ENCODE measurements at regions not wholly inside any gene's neighbourhood (a gene's known extent, or its start where the extent isn't known, plus 50 kb on each side); places are given as distances from the start of the nearest gene placed in this dataset.

DNA sequence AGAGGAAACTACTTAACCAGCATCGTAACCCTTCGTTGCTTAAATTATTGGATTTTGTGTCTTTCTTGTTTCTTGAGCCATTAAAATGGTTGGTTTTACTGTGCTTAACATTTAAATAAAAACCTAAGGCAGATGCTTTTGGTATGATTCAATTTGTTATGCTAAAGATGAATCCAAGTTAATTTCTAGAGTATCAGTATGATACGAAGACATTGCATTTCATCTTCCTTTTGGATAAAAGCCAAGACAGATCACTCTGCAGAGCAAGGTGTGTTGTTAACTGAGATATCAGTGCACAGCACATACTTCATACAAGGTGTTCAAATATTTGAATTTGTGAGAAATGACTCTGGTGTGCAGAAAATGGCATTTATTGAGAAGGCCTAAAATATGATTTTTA, 480.5 kb downstream of the PCNX1 start:
- DNase-seq (ENCODE audit: low read depth, low spot score), result no peak
- H3K9me3 ChIP-seq (ENCODE audit: control insufficient read depth, insufficient read depth, low read length), result no peaks in the 10 kb centered on the region
- peaks cover 2% of the 10 kb centered on the region; the same call in 1 of the 2 replicates for H3K4me1 ChIP-seq (ENCODE audit: control insufficient read depth, insufficient read depth, low read length)
- no peaks in the 10 kb centered on the region for H3K36me3 ChIP-seq (ENCODE audit: control insufficient read depth, insufficient read depth, low read length)
- WGBS (ENCODE audit: insufficient coverage, insufficient read length), result no CpG with 5 or more reads among the region's 3 CpGs
- H3K27me3 ChIP-seq (ENCODE audit: control insufficient read depth, insufficient read depth, low read length), result no peaks in the 10 kb centered on the region
- H3K27ac ChIP-seq (ENCODE audit: low read length), result no peak overlapping the region
- H3K4me3 ChIP-seq (ENCODE audit: low read length), result no peak overlapping the region

- no peak overlapping the region for H3K4me3 ChIP-seq (ENCODE audit: low read length)
- no peak overlapping the region for H3K27ac ChIP-seq (ENCODE audit: low read length)
- no peak for DNase-seq (ENCODE audit: low read depth, low spot score)
- no peaks in the 10 kb centered on the region for H3K27me3 ChIP-seq (ENCODE audit: control insufficient read depth, insufficient read depth, low read length)
- no peaks in the 10 kb centered on the region for H3K9me3 ChIP-seq (ENCODE audit: control insufficient read depth, insufficient read depth, low read length)
- no peaks in the 10 kb centered on the region for H3K36me3 ChIP-seq (ENCODE audit: control insufficient read depth, insufficient read depth, low read length)
- peaks cover 2% of the 10 kb centered on the region; the same call in 1 of the 2 replicates for H3K4me1 ChIP-seq (ENCODE audit: control insufficient read depth, insufficient read depth, low read length)
- WGBS (ENCODE audit: insufficient coverage, insufficient read length), result no CpG with 5 or more reads among the region's 6 CpGs
Measured at GRCh38 chr14:71388336-71388735, 481.1 kb downstream of the PCNX1 start.

GRCh38 chr14:71388862-71389261, 481.6 kb downstream of the PCNX1 start:
- no peak overlapping the region for H3K4me3 ChIP-seq (ENCODE audit: low read length)
- WGBS (ENCODE audit: insufficient coverage, insufficient read length), result no CpG with 5 or more reads among the region's 4 CpGs
- H3K36me3 ChIP-seq (ENCODE audit: control insufficient read depth, insufficient read depth, low read length), result no peaks in the 10 kb centered on the region
- peaks cover 2% of the 10 kb centered on the region; the same call in 1 of the 2 replicates for H3K4me1 ChIP-seq (ENCODE audit: control insufficient read depth, insufficient read depth, low read length)
- no peak overlapping the region for H3K27ac ChIP-seq (ENCODE audit: low read length)
- H3K27me3 ChIP-seq (ENCODE audit: control insufficient read depth, insufficient read depth, low read length), result no peaks in the 10 kb centered on the region
- no peaks in the 10 kb centered on the region for H3K9me3 ChIP-seq (ENCODE audit: control insufficient read depth, insufficient read depth, low read length)
- no peak for DNase-seq (ENCODE audit: low read depth, low spot score)

DNA sequence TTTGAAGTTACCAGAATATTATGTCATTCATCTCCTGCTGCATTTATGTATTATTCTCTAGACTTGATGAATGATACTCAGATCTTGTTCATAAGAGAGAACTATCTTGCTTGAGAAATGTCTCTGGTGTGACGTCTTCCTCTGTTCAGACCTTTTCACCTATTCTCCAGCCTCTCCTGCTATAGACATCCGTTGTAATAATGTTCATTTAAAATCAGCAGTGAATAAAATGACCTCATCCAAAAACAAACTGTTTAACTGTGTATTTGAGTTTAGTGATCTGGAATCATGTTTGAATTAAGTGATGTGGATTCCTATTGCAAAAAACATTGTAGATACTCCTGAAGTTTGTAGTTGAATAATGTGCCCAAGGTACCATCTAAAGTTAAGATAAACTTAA, 487.1 kb downstream of the PCNX1 start:
- Histone ChIP-seq H3K27me3 (ENCODE audit: control insufficient read depth, insufficient read depth, low read length) (no peaks in the 10 kb centered on the region), H3K4me3 (ENCODE audit: low read length) (no peak overlapping the region), H3K4me1 (ENCODE audit: control insufficient read depth, insufficient read depth, low read length) (no peaks in the 10 kb centered on the region), H3K36me3 (ENCODE audit: control insufficient read depth, insufficient read depth, low read length) (no peaks in the 10 kb centered on the region), H3K27ac (ENCODE audit: low read length) (no peak overlapping the region), H3K9me3 (ENCODE audit: control insufficient read depth, insufficient read depth, low read length) (no peaks in the 10 kb centered on the region)
- no CpG with 5 or more reads among the region's 2 CpGs for WGBS (ENCODE audit: insufficient coverage, insufficient read length)
- no peak for DNase-seq (ENCODE audit: low read depth, low spot score)

DNA sequence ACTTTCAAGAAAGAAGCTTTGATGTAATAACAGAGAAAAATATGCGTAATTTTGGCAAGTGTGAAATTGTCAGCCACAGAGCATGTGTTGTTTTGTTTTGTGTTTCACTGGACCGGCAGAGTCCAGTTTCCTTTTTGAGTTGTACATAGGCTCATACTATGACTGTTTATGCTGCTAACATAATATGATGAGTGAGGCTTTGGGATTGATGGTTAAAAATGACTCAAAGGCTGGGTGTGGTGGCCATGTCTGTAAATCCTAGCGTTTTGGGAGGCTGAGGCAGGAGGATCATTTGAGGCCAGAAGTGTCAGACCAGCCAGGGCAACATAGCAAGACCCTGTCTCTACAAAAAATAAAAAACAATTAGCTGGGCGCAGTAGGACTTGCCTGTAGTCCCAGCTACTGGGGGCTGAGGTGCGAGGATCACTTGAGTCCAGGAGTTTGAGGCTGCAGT, 487.9 kb downstream of the PCNX1 start:
- no CpG with 5 or more reads among the region's 5 CpGs for WGBS (ENCODE audit: insufficient coverage, insufficient read length)
- no peaks in the 10 kb centered on the region for H3K4me1 ChIP-seq (ENCODE audit: control insufficient read depth, insufficient read depth, low read length)
- no peaks in the 10 kb centered on the region for H3K27me3 ChIP-seq (ENCODE audit: control insufficient read depth, insufficient read depth, low read length)
- no peaks in the 10 kb centered on the region for H3K36me3 ChIP-seq (ENCODE audit: control insufficient read depth, insufficient read depth, low read length)
- H3K27ac ChIP-seq (ENCODE audit: low read length), result no peak overlapping the region
- H3K9me3 ChIP-seq (ENCODE audit: control insufficient read depth, insufficient read depth, low read length), result no peaks in the 10 kb centered on the region
- DNase-seq (ENCODE audit: low read depth, low spot score), result no peak
- no peak overlapping the region for H3K4me3 ChIP-seq (ENCODE audit: low read length)

DNA sequence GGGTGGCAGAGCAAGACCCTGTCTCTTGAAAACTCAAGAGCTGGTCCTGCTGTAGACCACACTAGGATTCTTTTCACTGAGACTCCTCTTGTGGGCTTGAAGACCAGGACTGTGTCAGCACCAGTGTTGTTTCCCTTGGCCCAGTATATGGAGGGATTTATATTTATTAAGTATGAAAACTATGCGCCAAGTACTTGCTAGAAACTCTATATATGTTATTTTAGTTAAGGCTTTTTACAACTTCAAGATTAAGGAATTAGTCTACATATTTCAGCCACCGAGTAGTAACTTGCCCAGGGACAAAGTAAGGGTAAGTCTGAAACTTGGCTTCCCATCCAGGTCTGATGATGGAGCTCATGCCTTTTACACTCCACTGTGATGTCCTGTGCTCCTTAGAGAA, 488.4 kb downstream of the PCNX1 start:
- Histone ChIP-seq H3K4me3 (ENCODE audit: low read length) (no peak overlapping the region), H3K9me3 (ENCODE audit: control insufficient read depth, insufficient read depth, low read length) (no peaks in the 10 kb centered on the region), H3K36me3 (ENCODE audit: control insufficient read depth, insufficient read depth, low read length) (no peaks in the 10 kb centered on the region), H3K27ac (ENCODE audit: low read length) (no peak overlapping the region), H3K27me3 (ENCODE audit: control insufficient read depth, insufficient read depth, low read length) (no peaks in the 10 kb centered on the region), H3K4me1 (ENCODE audit: control insufficient read depth, insufficient read depth, low read length) (no peaks in the 10 kb centered on the region)
- WGBS (ENCODE audit: insufficient coverage, insufficient read length), result no CpG with 5 or more reads among the region's 2 CpGs
- DNase-seq (ENCODE audit: low read depth, low spot score), result no peak

DNA sequence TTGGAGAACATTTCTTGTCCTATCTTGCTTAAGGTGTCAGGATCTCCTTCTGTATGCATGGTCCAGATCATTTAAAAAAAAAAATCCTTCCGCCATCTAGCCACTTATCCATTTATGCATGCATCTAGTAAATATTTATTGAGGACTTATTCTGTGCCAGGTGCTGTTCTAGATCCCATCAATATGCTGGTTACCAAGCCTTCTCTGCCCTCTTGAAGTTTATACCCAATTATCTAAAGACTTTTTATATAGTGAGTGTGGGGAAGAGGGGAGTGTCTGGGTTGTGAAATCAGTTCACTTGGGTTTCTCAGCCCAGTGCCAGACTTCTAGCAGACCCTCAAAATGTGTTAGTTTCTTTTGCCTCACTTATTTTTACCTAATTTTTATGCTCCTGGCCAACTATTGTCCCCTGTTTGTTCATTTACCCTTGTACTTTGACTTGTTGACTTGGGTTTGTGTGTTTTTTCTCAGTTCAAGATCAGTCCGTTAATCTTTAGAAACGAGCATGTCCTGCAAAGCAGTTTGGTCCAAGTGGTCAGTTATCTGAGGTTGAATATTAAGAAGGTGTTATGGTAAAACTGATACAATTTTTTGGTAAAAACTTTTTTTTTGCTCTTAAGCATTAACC, 488.9 kb downstream of the PCNX1 start:
- no CpG with 5 or more reads among the region's 3 CpGs for WGBS (ENCODE audit: insufficient coverage, insufficient read length)
- H3K27ac ChIP-seq (ENCODE audit: low read length), result no peak overlapping the region

DNA sequence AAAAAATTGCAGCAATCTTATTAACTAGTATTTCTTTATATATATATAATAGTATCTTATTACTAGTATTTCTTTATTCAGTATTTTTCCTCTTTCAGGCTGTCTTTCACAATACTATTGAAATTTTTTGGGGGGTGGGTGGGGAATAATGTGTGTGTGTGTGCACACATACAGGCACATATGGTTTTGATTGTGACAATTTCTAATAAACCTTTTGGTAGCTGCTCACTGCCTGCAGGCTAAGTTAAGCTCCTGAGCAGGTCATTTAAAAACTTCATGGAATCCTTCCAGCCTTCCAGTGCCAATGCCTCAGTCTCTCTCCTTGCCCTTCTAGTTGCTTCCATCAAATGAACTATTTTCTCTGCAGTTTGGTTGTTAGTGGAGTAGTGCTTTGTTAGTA, 490.1 kb downstream of the PCNX1 start:
- Histone ChIP-seq H3K36me3 (ENCODE audit: control insufficient read depth, insufficient read depth, low read length) (no peaks in the 10 kb centered on the region), H3K27me3 (ENCODE audit: control insufficient read depth, insufficient read depth, low read length) (no peaks in the 10 kb centered on the region), H3K4me1 (ENCODE audit: control insufficient read depth, insufficient read depth, low read length) (no peaks in the 10 kb centered on the region), H3K9me3 (ENCODE audit: control insufficient read depth, insufficient read depth, low read length) (no peaks in the 10 kb centered on the region), H3K27ac (ENCODE audit: low read length) (no peak overlapping the region), H3K4me3 (ENCODE audit: low read length) (no peak overlapping the region)
- no peak for DNase-seq (ENCODE audit: low read depth, low spot score)

More for the DNA sequence above, 488.9 kb downstream of the PCNX1 start:
- no peaks in the 10 kb centered on the region for H3K9me3 ChIP-seq (ENCODE audit: control insufficient read depth, insufficient read depth, low read length)
- no peaks in the 10 kb centered on the region for H3K27me3 ChIP-seq (ENCODE audit: control insufficient read depth, insufficient read depth, low read length)
- no peak for DNase-seq (ENCODE audit: low read depth, low spot score)
- no peaks in the 10 kb centered on the region for H3K4me1 ChIP-seq (ENCODE audit: control insufficient read depth, insufficient read depth, low read length)
- no peaks in the 10 kb centered on the region for H3K36me3 ChIP-seq (ENCODE audit: control insufficient read depth, insufficient read depth, low read length)
- H3K4me3 ChIP-seq (ENCODE audit: low read length), result no peak overlapping the region

DNA sequence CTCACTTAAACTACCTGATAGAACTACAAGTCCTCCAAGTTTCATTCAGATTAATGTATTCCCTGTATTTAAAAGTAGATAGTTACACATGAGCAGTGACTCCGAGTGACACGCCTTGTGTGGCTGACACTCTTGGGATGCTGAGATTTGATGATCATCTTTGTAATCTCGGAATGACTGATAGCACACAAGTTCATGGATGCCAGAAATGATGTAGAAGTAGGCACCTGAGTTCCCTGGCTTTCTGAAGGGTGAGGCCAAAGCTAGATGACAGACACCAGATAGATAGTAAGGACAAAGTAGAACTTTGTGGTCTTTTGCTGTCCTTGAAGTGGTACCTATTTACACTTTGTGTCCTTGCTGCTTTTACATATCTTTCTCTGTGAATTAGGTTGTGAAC, 491.2 kb downstream of the PCNX1 start:
- Histone ChIP-seq H3K9me3 (ENCODE audit: control insufficient read depth, insufficient read depth, low read length) (no peaks in the 10 kb centered on the region), H3K4me1 (ENCODE audit: control insufficient read depth, insufficient read depth, low read length) (no peaks in the 10 kb centered on the region), H3K27ac (ENCODE audit: low read length) (no peak overlapping the region), H3K36me3 (ENCODE audit: control insufficient read depth, insufficient read depth, low read length) (no peaks in the 10 kb centered on the region), H3K4me3 (ENCODE audit: low read length) (no peak overlapping the region), H3K27me3 (ENCODE audit: control insufficient read depth, insufficient read depth, low read length) (no peaks in the 10 kb centered on the region)
- no CpG with 5 or more reads among the region's 3 CpGs for WGBS (ENCODE audit: insufficient coverage, insufficient read length)
- no peak for DNase-seq (ENCODE audit: low read depth, low spot score)

GRCh38 chr14:71399057-71399487, 491.8 kb downstream of the PCNX1 start:
- Histone ChIP-seq H3K27ac (ENCODE audit: low read length) (no peak overlapping the region), H3K9me3 (ENCODE audit: control insufficient read depth, insufficient read depth, low read length) (no peaks in the 10 kb centered on the region), H3K4me3 (ENCODE audit: low read length) (no peak overlapping the region), H3K36me3 (ENCODE audit: control insufficient read depth, insufficient read depth, low read length) (no peaks in the 10 kb centered on the region), H3K27me3 (ENCODE audit: control insufficient read depth, insufficient read depth, low read length) (no peaks in the 10 kb centered on the region), H3K4me1 (ENCODE audit: control insufficient read depth, insufficient read depth, low read length) (no peaks in the 10 kb centered on the region)
- no CpG with 5 or more reads among the region's 3 CpGs for whole genome bisulfite sequencing (ENCODE audit: insufficient coverage, insufficient read length)
- DNase-seq (ENCODE audit: low read depth, low spot score), result no peak

GRCh38 chr14:71400871-71401321, 493.6 kb downstream of the PCNX1 start:
- H3K4me1 ChIP-seq (ENCODE audit: control insufficient read depth, insufficient read depth, low read length), result no peaks in the 10 kb centered on the region
- WGBS (ENCODE audit: insufficient coverage, insufficient read length), result no CpG with 5 or more reads among the region's 3 CpGs
- no peak for DNase-seq (ENCODE audit: low read depth, low spot score)
- no peak overlapping the region for H3K4me3 ChIP-seq (ENCODE audit: low read length)
- no peaks in the 10 kb centered on the region for H3K9me3 ChIP-seq (ENCODE audit: control insufficient read depth, insufficient read depth, low read length)
- H3K27me3 ChIP-seq (ENCODE audit: control insufficient read depth, insufficient read depth, low read length), result no peaks in the 10 kb centered on the region
- no peaks in the 10 kb centered on the region for H3K36me3 ChIP-seq (ENCODE audit: control insufficient read depth, insufficient read depth, low read length)
- no peak overlapping the region for H3K27ac ChIP-seq (ENCODE audit: low read length)
